ENCODE measurements at regions not wholly inside any gene's neighbourhood (a gene's known extent, or its start where the extent isn't known, plus 50 kb on each side); places are given as distances from the start of the nearest gene placed in this dataset.

DNA sequence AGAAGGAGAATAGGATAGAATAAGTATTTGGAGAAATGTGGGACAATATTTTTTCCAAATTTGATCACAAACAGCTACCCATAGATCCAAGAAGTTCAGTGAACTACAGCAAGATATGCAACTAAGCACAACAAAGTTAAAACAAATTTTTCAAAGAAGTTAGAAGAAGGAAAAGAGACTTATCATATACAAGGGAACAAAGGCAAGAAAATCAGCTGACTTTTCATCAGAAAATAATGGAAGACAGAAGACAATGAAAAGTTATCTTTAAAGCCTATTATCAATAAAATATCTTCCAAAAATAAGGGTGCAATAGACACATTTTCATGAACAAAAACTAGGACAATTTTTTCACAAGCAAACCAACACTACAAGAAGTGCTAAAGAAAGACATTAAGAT, 202.8 kb upstream of the FN1 start:
- H3K27me3 Mint-ChIP-seq (ENCODE audit: unreplicated experiment), result no peaks in the 10 kb centered on the region
- TF ChIP-seq, protein P1, sequence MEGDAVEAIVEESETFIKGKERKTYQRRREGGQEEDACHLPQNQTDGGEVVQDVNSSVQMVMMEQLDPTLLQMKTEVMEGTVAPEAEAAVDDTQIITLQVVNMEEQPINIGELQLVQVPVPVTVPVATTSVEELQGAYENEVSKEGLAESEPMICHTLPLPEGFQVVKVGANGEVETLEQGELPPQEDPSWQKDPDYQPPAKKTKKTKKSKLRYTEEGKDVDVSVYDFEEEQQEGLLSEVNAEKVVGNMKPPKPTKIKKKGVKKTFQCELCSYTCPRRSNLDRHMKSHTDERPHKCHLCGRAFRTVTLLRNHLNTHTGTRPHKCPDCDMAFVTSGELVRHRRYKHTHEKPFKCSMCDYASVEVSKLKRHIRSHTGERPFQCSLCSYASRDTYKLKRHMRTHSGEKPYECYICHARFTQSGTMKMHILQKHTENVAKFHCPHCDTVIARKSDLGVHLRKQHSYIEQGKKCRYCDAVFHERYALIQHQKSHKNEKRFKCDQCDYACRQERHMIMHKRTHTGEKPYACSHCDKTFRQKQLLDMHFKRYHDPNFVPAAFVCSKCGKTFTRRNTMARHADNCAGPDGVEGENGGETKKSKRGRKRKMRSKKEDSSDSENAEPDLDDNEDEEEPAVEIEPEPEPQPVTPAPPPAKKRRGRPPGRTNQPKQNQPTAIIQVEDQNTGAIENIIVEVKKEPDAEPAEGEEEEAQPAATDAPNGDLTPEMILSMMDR (IDR thresholded peaks at IDR 0.05), result no peak
- H3K27ac Mint-ChIP-seq (ENCODE audit: unreplicated experiment), result peak overlapping the region; percentile 14
- H3K9me3 Mint-ChIP-seq (ENCODE audit: unreplicated experiment), result peaks cover 42% of the 10 kb centered on the region
- DNase-seq (ENCODE audit: extremely low spot score, unreplicated experiment), result no peak
- H3K4me3 Mint-ChIP-seq (ENCODE audit: unreplicated experiment), result no peak overlapping the region
- H3K36me3 Mint-ChIP-seq (ENCODE audit: unreplicated experiment), result peaks cover 15% of the 10 kb centered on the region
- peaks cover 19% of the 10 kb centered on the region for H3K4me1 Mint-ChIP-seq (ENCODE audit: unreplicated experiment)

- H3K9me3 Mint-ChIP-seq (ENCODE audit: unreplicated experiment), result peaks cover 47% of the 10 kb centered on the region
- no peak overlapping the region for H3K4me3 Mint-ChIP-seq (ENCODE audit: unreplicated experiment)
- TF ChIP-seq, protein P1 (IDR thresholded peaks at IDR 0.05), result no peak
- no peak for DNase-seq (ENCODE audit: extremely low spot score, unreplicated experiment)
- H3K27ac Mint-ChIP-seq (ENCODE audit: unreplicated experiment), result peak overlapping the region; percentile 32
- peaks cover 19% of the 10 kb centered on the region for H3K4me1 Mint-ChIP-seq (ENCODE audit: unreplicated experiment)
- H3K36me3 Mint-ChIP-seq (ENCODE audit: unreplicated experiment), result peaks cover 21% of the 10 kb centered on the region
- H3K27me3 Mint-ChIP-seq (ENCODE audit: unreplicated experiment), result no peaks in the 10 kb centered on the region
These were observed 201.8 kb upstream of the FN1 start for GRCh38 chr2:215637651-215638050.

DNA sequence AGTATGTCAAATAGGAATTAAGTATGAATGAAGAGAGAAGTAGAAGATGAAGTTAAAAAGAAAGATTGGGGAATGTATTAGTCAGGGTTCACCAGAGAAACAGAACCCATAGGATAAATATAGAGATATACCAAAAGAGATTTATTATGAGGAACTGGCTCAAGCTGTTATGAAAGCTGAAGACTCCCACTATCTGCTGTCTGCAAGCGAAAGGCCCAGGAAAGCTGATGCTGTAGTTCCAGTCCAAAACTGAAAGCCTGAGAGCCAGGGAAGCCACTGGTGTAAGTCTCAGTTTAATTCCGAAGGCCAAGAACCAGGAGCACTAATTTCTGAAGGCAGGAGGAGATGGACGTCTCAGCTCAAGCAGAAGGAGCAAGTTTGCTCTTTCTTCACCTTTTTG, 200.9 kb upstream of the FN1 start:
- TF ChIP-seq, protein P1 (IDR thresholded peaks at IDR 0.05), result no peak
- Mint-ChIP-seq H3K36me3 (ENCODE audit: unreplicated experiment) (peaks cover 27% of the 10 kb centered on the region), H3K9me3 (ENCODE audit: unreplicated experiment) (peaks cover 54% of the 10 kb centered on the region), H3K27ac (ENCODE audit: unreplicated experiment) (no peak overlapping the region), H3K4me1 (ENCODE audit: unreplicated experiment) (peaks cover 19% of the 10 kb centered on the region), H3K4me3 (ENCODE audit: unreplicated experiment) (no peak overlapping the region), H3K27me3 (ENCODE audit: unreplicated experiment) (no peaks in the 10 kb centered on the region)
- no peak for DNase-seq (ENCODE audit: extremely low spot score, unreplicated experiment)

GRCh38 chr2:215635788-215636139, 199.9 kb upstream of the FN1 start:
- H3K4me1 Mint-ChIP-seq (ENCODE audit: unreplicated experiment), result peaks cover 19% of the 10 kb centered on the region
- H3K4me3 Mint-ChIP-seq (ENCODE audit: unreplicated experiment), result no peak overlapping the region

GRCh38 chr2:215635071-215635787, 199.4 kb upstream of the FN1 start:
- H3K27ac Mint-ChIP-seq (ENCODE audit: unreplicated experiment), result no peak overlapping the region
- H3K36me3 Mint-ChIP-seq (ENCODE audit: unreplicated experiment), result peaks cover 34% of the 10 kb centered on the region
- H3K4me1 Mint-ChIP-seq (ENCODE audit: unreplicated experiment), result peaks cover 19% of the 10 kb centered on the region
- no peaks in the 10 kb centered on the region for H3K27me3 Mint-ChIP-seq (ENCODE audit: unreplicated experiment)
- H3K4me3 Mint-ChIP-seq (ENCODE audit: unreplicated experiment), result no peak overlapping the region
- peaks cover 63% of the 10 kb centered on the region for H3K9me3 Mint-ChIP-seq (ENCODE audit: unreplicated experiment)
- no peak for DNase-seq (ENCODE audit: extremely low spot score, unreplicated experiment)
- TF ChIP-seq, protein P1 (IDR thresholded peaks at IDR 0.05), result no peak

More at GRCh38 chr2:215635788-215636139, 199.9 kb upstream of the FN1 start:
- Mint-ChIP-seq H3K36me3 (ENCODE audit: unreplicated experiment) (peaks cover 34% of the 10 kb centered on the region), H3K27ac (ENCODE audit: unreplicated experiment) (no peak overlapping the region), H3K9me3 (ENCODE audit: unreplicated experiment) (peaks cover 63% of the 10 kb centered on the region), H3K27me3 (ENCODE audit: unreplicated experiment) (no peaks in the 10 kb centered on the region)
- TF ChIP-seq, protein P1 (IDR thresholded peaks at IDR 0.05), result peak; percentile 40
- DNase-seq (ENCODE audit: extremely low spot score, unreplicated experiment), result no peak
